BLaER1 (cell line): ENCODE measurements at regions not wholly inside any gene's neighbourhood (a gene's known extent, or its start where the extent isn't known, plus 50 kb on each side); places are given as distances from the start of the nearest gene placed in this dataset.

Source experiments
- H3K27ac ChIP-seq: shearing (Covaris generic); formaldehyde crosslinking; 2 replicates; pipeline ENCODE4 v1.8.1; 2022
- H3K27me3 ChIP-seq: shearing (Covaris generic); formaldehyde crosslinking; 2 replicates; pipeline ENCODE4 v1.8.1; 2022
- H3K36me3 ChIP-seq: shearing (Covaris generic); formaldehyde crosslinking; 2 replicates; pipeline ENCODE4 v1.8.1; 2022
- H3K4me1 ChIP-seq: shearing (Covaris generic); formaldehyde crosslinking; 2 replicates; pipeline ENCODE4 v1.8.1; 2022
- H3K4me2 ChIP-seq: shearing (Covaris generic); formaldehyde crosslinking; 2 replicates; pipeline ENCODE4 v1.8.1; 2022
- H3K4me3 ChIP-seq: shearing (Covaris generic); formaldehyde crosslinking; 2 replicates; pipeline ENCODE4 v1.8.1; 2022
- H3K9ac ChIP-seq: shearing (Covaris generic); formaldehyde crosslinking; 2 replicates; pipeline ENCODE4 v1.8.1; 2022
- H3K9me3 ChIP-seq: shearing (Covaris generic); formaldehyde crosslinking; 2 replicates; pipeline ENCODE4 v1.8.1; 2022
- H4K20me1 ChIP-seq: shearing (Covaris generic); formaldehyde crosslinking; 2 replicates; pipeline ENCODE4 v1.8.1; 2022
- Cebpa-rat ChIP-seq: shearing (Covaris generic); IDR thresholded peaks from 2 replicates; pipeline ENCODE4 v1.8.1; 2022

- H3K4me3 ChIP-seq: no peak overlapping the region
- H3K9me3 ChIP-seq: no peaks in the 10 kb centered on the region
- H3K36me3 ChIP-seq: no peaks in the 10 kb centered on the region
- no peak for TF ChIP-seq Cebpa-rat
- H3K9ac ChIP-seq: no peak overlapping the region
- peaks cover 5% of the 10 kb centered on the region for H3K4me1 ChIP-seq
- no peaks in the 10 kb centered on the region for H3K27me3 ChIP-seq
- H3K4me2 ChIP-seq: no peak overlapping the region
- no peaks in the 10 kb centered on the region for H4K20me1 ChIP-seq
- no peak overlapping the region for H3K27ac ChIP-seq
These were observed 50.6 kb upstream of the TMEM170B start for GRCh38 chr6:11486959-11487358.

GRCh38 chr6:11486486-11486885 lies 51.1 kb upstream of the TMEM170B start:
- Histone ChIP-seq H3K4me2 (no peak overlapping the region), H4K20me1 (no peaks in the 10 kb centered on the region), H3K36me3 (no peaks in the 10 kb centered on the region), H3K9me3 (no peaks in the 10 kb centered on the region), H3K27me3 (no peaks in the 10 kb centered on the region), H3K9ac (no peak overlapping the region), H3K27ac (no peak overlapping the region), H3K4me1 (0 out of 2 replicates have a peak, but pooled peaks cover under 1% of the 10 kb centered on the region), H3K4me3 (no peak overlapping the region)
- TF ChIP-seq Cebpa-rat: no peak

- H3K9ac ChIP-seq: no peak overlapping the region
- no peaks in the 10 kb centered on the region for H3K36me3 ChIP-seq
- H3K4me2 ChIP-seq: no peak overlapping the region
- H3K27me3 ChIP-seq: no peaks in the 10 kb centered on the region
- TF ChIP-seq Cebpa-rat: no peak
- H4K20me1 ChIP-seq: no peaks in the 10 kb centered on the region
- no peaks in the 10 kb centered on the region for H3K4me1 ChIP-seq
- H3K9me3 ChIP-seq: no peaks in the 10 kb centered on the region
- no peak overlapping the region for H3K27ac ChIP-seq
- H3K4me3 ChIP-seq: no peak overlapping the region
These were observed 51.5 kb upstream of the TMEM170B start for GRCh38 chr6:11486051-11486450.

- no peak overlapping the region for H3K9ac ChIP-seq
- H3K4me2 ChIP-seq: no peak overlapping the region
- no peaks in the 10 kb centered on the region for H4K20me1 ChIP-seq
- no peaks in the 10 kb centered on the region for H3K27me3 ChIP-seq
- H3K36me3 ChIP-seq: no peaks in the 10 kb centered on the region
- H3K27ac ChIP-seq: no peak overlapping the region
- TF ChIP-seq Cebpa-rat: no peak
- H3K4me1 ChIP-seq: no peaks in the 10 kb centered on the region
- no peak overlapping the region for H3K4me3 ChIP-seq
- no peaks in the 10 kb centered on the region for H3K9me3 ChIP-seq
These were observed 52.3 kb upstream of the TMEM170B start for GRCh38 chr6:11485271-11485670.

- TF ChIP-seq Cebpa-rat: no peak
- Histone ChIP-seq H3K27ac (no peak overlapping the region), H3K4me2 (no peak overlapping the region), H3K9me3 (no peaks in the 10 kb centered on the region), H4K20me1 (no peaks in the 10 kb centered on the region), H3K4me3 (no peak overlapping the region), H3K36me3 (no peaks in the 10 kb centered on the region), H3K9ac (no peak overlapping the region), H3K27me3 (no peaks in the 10 kb centered on the region), H3K4me1 (no peaks in the 10 kb centered on the region)
These were observed 53.1 kb upstream of the TMEM170B start for GRCh38 chr6:11484441-11484840.

GRCh38 chr6:11482616-11483015 lies 54.9 kb upstream of the TMEM170B start:
- H3K27me3 ChIP-seq: no peaks in the 10 kb centered on the region
- H3K36me3 ChIP-seq: no peaks in the 10 kb centered on the region
- no peaks in the 10 kb centered on the region for H4K20me1 ChIP-seq
- TF ChIP-seq Cebpa-rat: no peak
- H3K27ac ChIP-seq: no peak overlapping the region
- H3K4me1 ChIP-seq: no peaks in the 10 kb centered on the region
- no peak overlapping the region for H3K9ac ChIP-seq
- H3K9me3 ChIP-seq: no peaks in the 10 kb centered on the region
- H3K4me3 ChIP-seq: no peak overlapping the region
- H3K4me2 ChIP-seq: no peak overlapping the region

- Histone ChIP-seq H3K36me3 (no peaks in the 10 kb centered on the region), H3K4me3 (no peak overlapping the region), H3K9me3 (no peaks in the 10 kb centered on the region), H4K20me1 (no peaks in the 10 kb centered on the region), H3K4me1 (no peaks in the 10 kb centered on the region), H3K27ac (no peak overlapping the region), H3K9ac (no peak overlapping the region), H3K27me3 (no peaks in the 10 kb centered on the region), H3K4me2 (no peak overlapping the region)
- no peak for TF ChIP-seq Cebpa-rat
These were observed 57.0 kb upstream of the TMEM170B start for GRCh38 chr6:11480541-11480940.

- Histone ChIP-seq H3K36me3 (no peaks in the 10 kb centered on the region), H3K27ac (no peak overlapping the region), H3K9me3 (no peaks in the 10 kb centered on the region), H3K4me1 (no peaks in the 10 kb centered on the region), H3K9ac (no peak overlapping the region), H3K4me2 (no peak overlapping the region), H4K20me1 (no peaks in the 10 kb centered on the region), H3K27me3 (no peaks in the 10 kb centered on the region), H3K4me3 (no peak overlapping the region)
- TF ChIP-seq Cebpa-rat: no peak
These were observed 58.3 kb upstream of the TMEM170B start for GRCh38 chr6:11479296-11479695.

GRCh38 chr6:11478586-11478985 lies 59.0 kb upstream of the TMEM170B start:
- Histone ChIP-seq H3K27me3 (no peaks in the 10 kb centered on the region), H3K4me2 (no peak overlapping the region), H4K20me1 (no peaks in the 10 kb centered on the region), H3K9ac (no peak overlapping the region), H3K4me1 (no peaks in the 10 kb centered on the region), H3K27ac (no peak overlapping the region), H3K9me3 (no peaks in the 10 kb centered on the region), H3K36me3 (no peaks in the 10 kb centered on the region), H3K4me3 (no peak overlapping the region)
- no peak for TF ChIP-seq Cebpa-rat

GRCh38 chr6:11475016-11475415 lies 62.5 kb upstream of the TMEM170B start:
- TF ChIP-seq Cebpa-rat: no peak
- no peak overlapping the region for H3K9ac ChIP-seq
- no peaks in the 10 kb centered on the region for H3K4me1 ChIP-seq
- no peaks in the 10 kb centered on the region for H4K20me1 ChIP-seq
- no peaks in the 10 kb centered on the region for H3K27me3 ChIP-seq
- H3K36me3 ChIP-seq: no peaks in the 10 kb centered on the region
- no peak overlapping the region for H3K4me3 ChIP-seq
- H3K9me3 ChIP-seq: no peaks in the 10 kb centered on the region
- no peak overlapping the region for H3K27ac ChIP-seq
- H3K4me2 ChIP-seq: no peak overlapping the region

- H3K27ac ChIP-seq: no peak overlapping the region
- H4K20me1 ChIP-seq: no peaks in the 10 kb centered on the region
- no peak for TF ChIP-seq Cebpa-rat
- no peak overlapping the region for H3K9ac ChIP-seq
- no peaks in the 10 kb centered on the region for H3K36me3 ChIP-seq
- no peaks in the 10 kb centered on the region for H3K9me3 ChIP-seq
- no peaks in the 10 kb centered on the region for H3K27me3 ChIP-seq
- no peak overlapping the region for H3K4me3 ChIP-seq
- H3K4me1 ChIP-seq: no peaks in the 10 kb centered on the region
- no peak overlapping the region for H3K4me2 ChIP-seq
These were observed 64.4 kb upstream of the TMEM170B start for GRCh38 chr6:11473008-11473740.
